Left kidney (tissue), 1 donor: ENCODE measurements at regions not wholly inside any gene's neighbourhood (a gene's known extent, or its start where the extent isn't known, plus 50 kb on each side); places are given as distances from the start of the nearest gene placed in this dataset.
"Not testable (repeated sequence)": the region's sequence is repeated elsewhere in the genome, so short reads cannot be mapped to it uniquely, and the experiment has no call there.

Experiments used
- DNase-seq: peaks from one replicate; pipeline ENCODE4 v3.0.0-alpha.2; 2013

GRCh38 chr11:71721840-71722239 is 111.2 kb upstream of the DEFB108B start:
- not testable (repeated sequence) for DNase-seq

- not testable (repeated sequence) for DNase-seq
Measured at GRCh38 chr11:71723991-71724390, 109.0 kb upstream of the DEFB108B start.

GRCh38 chr11:71730748-71731147 is 102.3 kb upstream of the DEFB108B start:
- not testable (repeated sequence) for DNase-seq

- not testable (repeated sequence) for DNase-seq
Measured at GRCh38 chr11:71734368-71734767, 98.6 kb upstream of the DEFB108B start.

GRCh38 chr11:71738317-71738716 is 94.7 kb upstream of the DEFB108B start:
- DNase-seq: not testable (repeated sequence)

- DNase-seq: not testable (repeated sequence)
Measured at GRCh38 chr11:71743385-71743784, 89.6 kb upstream of the DEFB108B start.

- DNase-seq: not testable (repeated sequence)
Measured at GRCh38 chr11:71745656-71746055, 87.3 kb upstream of the DEFB108B start.

- DNase-seq: not testable (repeated sequence)
Measured at GRCh38 chr11:71746263-71746662, 86.7 kb upstream of the DEFB108B start.

GRCh38 chr11:71748965-71749620 is 83.9 kb upstream of the DEFB108B start:
- not testable (repeated sequence) for DNase-seq

- not testable (repeated sequence) for DNase-seq
Measured at GRCh38 chr11:71750908-71751307, 82.1 kb upstream of the DEFB108B start.

GRCh38 chr11:71764695-71765491 is 68.1 kb upstream of the DEFB108B start:
- DNase-seq: not testable (repeated sequence)

GRCh38 chr11:71767016-71767415 is 66.0 kb upstream of the DEFB108B start:
- not testable (repeated sequence) for DNase-seq

GRCh38 chr11:71772193-71772592 is 60.8 kb upstream of the DEFB108B start:
- not testable (repeated sequence) for DNase-seq

- no peak for DNase-seq
Measured at GRCh38 chr11:71774603-71775222, 58.3 kb upstream of the DEFB108B start.

- DNase-seq: not testable (repeated sequence)
Measured at GRCh38 chr11:71780116-71780515, 52.9 kb upstream of the DEFB108B start.

- DNase-seq: not testable (repeated sequence)
Measured at GRCh38 chr11:71780771-71781170, 52.2 kb upstream of the DEFB108B start.

- not testable (repeated sequence) for DNase-seq
Measured at GRCh38 chr11:71781491-71781890, 51.5 kb upstream of the DEFB108B start.

GRCh38 chr11:71782229-71782861 is 50.7 kb upstream of the DEFB108B start:
- not testable (repeated sequence) for DNase-seq

- not testable (repeated sequence) for DNase-seq
Measured at GRCh38 chr11:71783191-71783590, 49.8 kb upstream of the DEFB108B start.
